Right atrium auricular region (tissue), 2 donors: ENCODE measurements at regions not wholly inside any gene's neighbourhood (a gene's known extent, or its start where the extent isn't known, plus 50 kb on each side); places are given as distances from the start of the nearest gene placed in this dataset.

Experiments
- DNase-seq: peaks from one replicate; pipeline ENCODE4 v3.0.0-alpha.2; 2019; ENCODE audit warnings: low spot score
- H3K27ac ChIP-seq, 2 donors: fragments of 200-600 bp; sonication (generic); 1 replicate in 1 of 2; 2 replicates in 1 of 2; pipeline ENCODE4 v1.5.1; 2016 to 2019
- H3K27me3 ChIP-seq, 2 donors: fragments of 200-600 bp; sonication (generic); one replicate each; pipeline versions ENCODE4 v1.5.1 to v1.6.0; 2017 to 2019
- H3K36me3 ChIP-seq: fragments of 200-600 bp; sonication (generic); one replicate; pipeline ENCODE4 v1.5.1; 2016
- H3K4me1 ChIP-seq, 2 donors: fragments of 200-600 bp; sonication (generic); one replicate each; pipeline versions ENCODE4 v1.5.1 to v1.6.0; 2017 to 2019
- H3K4me3 ChIP-seq, 2 donors: fragments of 200-600 bp; sonication (generic); 1 replicate in 1 of 2; 2 replicates in 1 of 2; pipeline ENCODE4 v1.5.1; 2017 to 2019; ENCODE audit warnings: mild to moderate bottlenecking in 1 of 2, moderate library complexity in 1 of 2
- H3K9me3 ChIP-seq, 2 donors: fragments of 200-600 bp; sonication (generic); one replicate each; pipeline ENCODE4 v1.5.1; 2019
- TF ChIP-seq, protein P1 (sequence below), 2 donors: fragments of 200-600 bp; sonication (generic); IDR thresholded peaks; one replicate each; pipeline ENCODE4 v1.5.1; 2019; ENCODE audit warnings: antibody characterized with exemption in 2 of 2

GRCh38 chr5:4893063-4893744 lies 246.9 kb upstream of the ADAMTS16 start:
- H3K27ac ChIP-seq: no peak overlapping the region
- H3K27me3 ChIP-seq: no peaks in the 10 kb centered on the region
- H3K4me3 ChIP-seq: no peak overlapping the region
- TF ChIP-seq, protein P1, sequence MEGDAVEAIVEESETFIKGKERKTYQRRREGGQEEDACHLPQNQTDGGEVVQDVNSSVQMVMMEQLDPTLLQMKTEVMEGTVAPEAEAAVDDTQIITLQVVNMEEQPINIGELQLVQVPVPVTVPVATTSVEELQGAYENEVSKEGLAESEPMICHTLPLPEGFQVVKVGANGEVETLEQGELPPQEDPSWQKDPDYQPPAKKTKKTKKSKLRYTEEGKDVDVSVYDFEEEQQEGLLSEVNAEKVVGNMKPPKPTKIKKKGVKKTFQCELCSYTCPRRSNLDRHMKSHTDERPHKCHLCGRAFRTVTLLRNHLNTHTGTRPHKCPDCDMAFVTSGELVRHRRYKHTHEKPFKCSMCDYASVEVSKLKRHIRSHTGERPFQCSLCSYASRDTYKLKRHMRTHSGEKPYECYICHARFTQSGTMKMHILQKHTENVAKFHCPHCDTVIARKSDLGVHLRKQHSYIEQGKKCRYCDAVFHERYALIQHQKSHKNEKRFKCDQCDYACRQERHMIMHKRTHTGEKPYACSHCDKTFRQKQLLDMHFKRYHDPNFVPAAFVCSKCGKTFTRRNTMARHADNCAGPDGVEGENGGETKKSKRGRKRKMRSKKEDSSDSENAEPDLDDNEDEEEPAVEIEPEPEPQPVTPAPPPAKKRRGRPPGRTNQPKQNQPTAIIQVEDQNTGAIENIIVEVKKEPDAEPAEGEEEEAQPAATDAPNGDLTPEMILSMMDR (IDR thresholded peaks at IDR 0.05): no peak
- no peaks in the 10 kb centered on the region for H3K4me1 ChIP-seq
- no peak for DNase-seq
- H3K36me3 ChIP-seq: no peaks in the 10 kb centered on the region
- H3K9me3 ChIP-seq: no peaks in the 10 kb centered on the region

- DNase-seq: no peak
These were observed 243.8 kb upstream of the ADAMTS16 start for GRCh38 chr5:4896328-4896727.

DNA sequence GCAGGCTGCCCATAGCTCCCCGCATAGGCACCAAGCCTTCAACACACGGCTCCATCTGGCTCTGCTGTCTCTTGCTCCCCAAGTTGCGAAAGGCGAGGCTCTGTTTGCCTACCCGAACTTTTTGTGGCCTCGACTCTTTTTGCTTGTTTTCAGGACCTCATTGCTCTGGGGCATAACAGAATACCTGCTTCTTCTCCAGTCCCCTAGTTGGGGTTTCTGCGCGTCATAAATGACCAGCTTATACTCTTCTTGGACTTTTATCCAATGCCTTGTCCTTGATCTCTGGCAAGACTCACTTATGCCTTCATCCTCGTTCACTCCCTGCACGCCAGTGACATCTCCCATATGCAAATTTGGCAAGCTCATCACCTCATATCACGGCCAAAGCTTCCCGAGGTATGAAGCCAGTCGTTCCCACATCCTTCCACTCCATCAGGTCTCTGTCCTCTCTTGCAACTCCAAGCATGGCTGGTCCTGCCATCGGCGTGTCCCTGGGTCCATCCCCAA lies 238.8 kb upstream of the ADAMTS16 start:
- DNase-seq: no peak
- Histone ChIP-seq H3K27ac (no peak overlapping the region), H3K27me3 (no peaks in the 10 kb centered on the region), H3K9me3 (no peaks in the 10 kb centered on the region), H3K4me1 (peaks cover 0 to 5% of the 10 kb centered on the region in 2 donors), H3K4me3 (no peak overlapping the region), H3K36me3 (no peaks in the 10 kb centered on the region)
- TF ChIP-seq, protein P1 (IDR thresholded peaks at IDR 0.05): no peak

More at GRCh38 chr5:4896328-4896727, 243.8 kb upstream of the ADAMTS16 start:
- Histone ChIP-seq H3K9me3 (no peaks in the 10 kb centered on the region), H3K36me3 (no peaks in the 10 kb centered on the region), H3K27ac (no peak overlapping the region), H3K4me3 (no peak overlapping the region), H3K4me1 (no peaks in the 10 kb centered on the region), H3K27me3 (no peaks in the 10 kb centered on the region)
- TF ChIP-seq, protein P1 (IDR thresholded peaks at IDR 0.05): no peak

GRCh38 chr5:4901924-4902323 lies 238.2 kb upstream of the ADAMTS16 start:
- H3K27me3 ChIP-seq: no peaks in the 10 kb centered on the region

GRCh38 chr5:4905674-4906520 lies 234.2 kb upstream of the ADAMTS16 start:
- Histone ChIP-seq H3K27me3 (no peaks in the 10 kb centered on the region), H3K27ac (no peak overlapping the region), H3K36me3 (no peaks in the 10 kb centered on the region), H3K4me3 (no peak overlapping the region), H3K4me1 (peaks cover 0 to 5% of the 10 kb centered on the region in 2 donors), H3K9me3 (no peaks in the 10 kb centered on the region)
- TF ChIP-seq, protein P1 (IDR thresholded peaks at IDR 0.05): no peak
- DNase-seq: no peak

More at GRCh38 chr5:4901924-4902323, 238.2 kb upstream of the ADAMTS16 start:
- Histone ChIP-seq H3K9me3 (no peaks in the 10 kb centered on the region), H3K36me3 (no peaks in the 10 kb centered on the region), H3K4me1 (peaks cover 0 to 5% of the 10 kb centered on the region in 2 donors), H3K27ac (no peak overlapping the region), H3K4me3 (no peak overlapping the region)
- TF ChIP-seq, protein P1 (IDR thresholded peaks at IDR 0.05): no peak
- DNase-seq: no peak
